Activated naive CD8-positive, alpha-beta T cell treated with anti-CD3 and anti-CD28 coated beads for 36 hours (primary cell): ENCODE measurements at regions not wholly inside any gene's neighbourhood (a gene's known extent, or its start where the extent isn't known, plus 50 kb on each side); places are given as distances from the start of the nearest gene placed in this dataset.
"Not testable (repeated sequence)": the region's sequence is repeated elsewhere in the genome, so short reads cannot be mapped to it uniquely, and the experiment has no call there.

Experiments
- DNase-seq: peaks from one replicate; pipeline ENCODE4 v3.0.0; 2021
- H3K27ac Mint-ChIP-seq: one replicate; pipeline ENCODE4 v1.8.0; 2022; ENCODE audit warnings: mild to moderate bottlenecking, moderate library complexity, mixed read lengths
- H3K27me3 Mint-ChIP-seq: one replicate; pipeline ENCODE4 v1.8.0; 2022; ENCODE audit warnings: mild to moderate bottlenecking, mixed read lengths
- H3K36me3 Mint-ChIP-seq: one replicate; pipeline ENCODE4 v1.8.0; 2021; ENCODE audit warnings: mild to moderate bottlenecking, mixed read lengths
- H3K4me1 Mint-ChIP-seq: one replicate; pipeline ENCODE4 v1.8.0; 2021; ENCODE audit warnings: mixed read lengths
- H3K4me3 Mint-ChIP-seq: one replicate; pipeline ENCODE4 v1.8.0; 2022; ENCODE audit warnings: mild to moderate bottlenecking, moderate library complexity, mixed read lengths
- H3K9me3 Mint-ChIP-seq: one replicate; pipeline ENCODE4 v1.8.0; 2022; ENCODE audit warnings: mixed read lengths

- no peak for DNase-seq
- Mint-ChIP-seq H3K36me3 (no peaks in the 10 kb centered on the region), H3K9me3 (no peaks in the 10 kb centered on the region), H3K27me3 (peaks cover 9% of the 10 kb centered on the region), H3K27ac (no peak overlapping the region), H3K4me1 (no peaks in the 10 kb centered on the region), H3K4me3 (no peak overlapping the region)
Observed at GRCh38 chrX:53883196-53883595, 161.1 kb downstream of the PHF8 start.

DNA sequence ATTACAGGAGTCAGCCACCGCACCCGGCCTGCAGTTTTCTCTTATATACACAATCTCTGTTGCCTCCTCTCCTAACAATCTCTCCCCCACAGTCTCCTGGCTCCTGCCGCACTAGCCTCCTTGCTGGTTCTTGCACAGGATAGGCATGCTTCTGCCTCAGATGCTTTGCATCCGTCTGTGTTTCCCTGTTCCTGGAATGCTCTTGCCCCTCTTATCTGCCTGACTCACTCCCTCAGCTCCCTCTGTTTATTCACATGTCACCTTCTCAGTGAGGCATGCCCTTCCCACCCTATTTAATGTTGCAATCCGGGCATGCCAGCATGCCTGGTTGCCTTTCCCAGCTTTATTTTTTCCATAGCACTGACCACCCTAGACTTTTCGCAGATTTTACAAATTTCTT is 161.9 kb downstream of the PHF8 start:
- Mint-ChIP-seq H3K36me3 (no peaks in the 10 kb centered on the region), H3K4me1 (no peaks in the 10 kb centered on the region), H3K27me3 (peaks cover 9% of the 10 kb centered on the region), H3K9me3 (peaks cover 2% of the 10 kb centered on the region), H3K4me3 (no peak overlapping the region), H3K27ac (no peak overlapping the region)
- DNase-seq = no peak

DNA sequence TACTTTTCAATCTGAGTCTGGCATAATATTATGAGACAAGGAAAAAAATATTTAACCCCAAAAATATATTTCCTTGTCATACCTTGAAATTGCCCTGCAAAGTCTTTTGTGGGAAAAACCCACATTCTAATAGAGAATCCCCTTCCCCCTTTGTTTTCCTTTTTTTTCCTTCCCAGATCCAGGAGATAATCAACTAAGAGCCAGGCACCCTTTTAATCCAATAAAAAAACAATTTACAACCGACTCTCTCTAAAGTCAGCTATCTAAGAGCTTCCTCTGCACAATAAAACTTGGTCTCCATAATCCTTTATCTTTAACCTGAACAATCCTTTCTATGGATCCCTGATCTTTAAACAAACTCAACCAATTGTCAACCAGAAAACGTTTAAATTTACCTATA is 163.5 kb downstream of the PHF8 start:
- not testable (repeated sequence) for H3K4me1 Mint-ChIP-seq, H3K9me3 Mint-ChIP-seq, H3K36me3 Mint-ChIP-seq, H3K27me3 Mint-ChIP-seq, DNase-seq, H3K27ac Mint-ChIP-seq, H3K4me3 Mint-ChIP-seq

- no peak overlapping the region for H3K27ac Mint-ChIP-seq
- no peak for DNase-seq
- no peak overlapping the region for H3K4me3 Mint-ChIP-seq
- H3K36me3 Mint-ChIP-seq = no peaks in the 10 kb centered on the region
- no peaks in the 10 kb centered on the region for H3K27me3 Mint-ChIP-seq
- no peaks in the 10 kb centered on the region for H3K9me3 Mint-ChIP-seq
- H3K4me1 Mint-ChIP-seq = no peaks in the 10 kb centered on the region
Observed at GRCh38 chrX:53859890-53860289, 173.4 kb upstream of the HUWE1 start.

DNA sequence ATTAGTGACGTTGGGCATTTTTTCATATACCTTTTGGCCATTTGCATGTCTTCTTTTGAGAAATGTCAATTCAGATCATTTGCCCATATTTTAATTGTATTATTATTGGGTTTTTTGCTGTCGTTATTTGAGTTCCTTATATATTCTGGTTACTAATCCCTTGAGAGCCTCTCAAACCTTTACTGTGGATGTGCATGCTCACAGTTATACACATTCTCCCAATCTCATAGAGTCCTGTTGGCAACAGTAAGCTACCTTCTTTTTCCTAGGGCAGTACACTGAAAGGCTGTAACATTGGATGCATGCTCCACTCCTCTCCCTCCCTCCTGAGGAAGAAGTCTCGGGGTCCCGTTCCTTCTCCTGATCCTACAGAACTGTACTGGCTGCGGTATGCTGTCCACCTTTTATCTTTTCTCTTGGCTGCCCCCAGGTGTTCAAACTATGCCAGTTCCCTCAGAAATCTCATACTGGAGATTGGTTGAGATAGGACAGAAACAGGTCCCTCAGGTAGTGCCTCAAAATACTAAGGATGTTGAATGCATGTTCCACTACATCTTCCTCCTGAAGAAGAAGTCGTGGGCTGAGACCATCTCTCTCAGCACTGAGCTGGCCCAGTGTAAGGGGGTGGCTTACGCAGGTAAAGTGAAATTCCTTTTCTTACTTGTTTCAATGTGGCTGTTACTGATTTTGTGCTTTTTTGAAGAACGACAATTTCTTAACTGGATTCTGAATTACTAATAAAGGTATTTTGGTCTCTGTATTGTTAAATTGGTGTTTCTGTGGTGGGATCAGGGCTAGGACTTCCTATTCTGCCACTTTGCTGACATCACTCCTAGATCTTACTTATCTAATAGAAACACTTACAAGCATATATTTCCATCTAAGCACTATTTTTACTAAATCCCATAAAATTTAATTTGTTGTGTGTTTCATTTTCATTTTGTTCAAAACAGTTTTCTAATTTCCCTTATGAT is 145.4 kb upstream of the HUWE1 start:
- H3K36me3 Mint-ChIP-seq = peaks cover 2% of the 10 kb centered on the region
- H3K4me1 Mint-ChIP-seq = peaks cover 10% of the 10 kb centered on the region
- peaks cover 2% of the 10 kb centered on the region for H3K9me3 Mint-ChIP-seq
- peak; percentile 23 for DNase-seq
- no peak overlapping the region for H3K4me3 Mint-ChIP-seq
- H3K27ac Mint-ChIP-seq = no peak overlapping the region
- H3K27me3 Mint-ChIP-seq = no peaks in the 10 kb centered on the region

DNA sequence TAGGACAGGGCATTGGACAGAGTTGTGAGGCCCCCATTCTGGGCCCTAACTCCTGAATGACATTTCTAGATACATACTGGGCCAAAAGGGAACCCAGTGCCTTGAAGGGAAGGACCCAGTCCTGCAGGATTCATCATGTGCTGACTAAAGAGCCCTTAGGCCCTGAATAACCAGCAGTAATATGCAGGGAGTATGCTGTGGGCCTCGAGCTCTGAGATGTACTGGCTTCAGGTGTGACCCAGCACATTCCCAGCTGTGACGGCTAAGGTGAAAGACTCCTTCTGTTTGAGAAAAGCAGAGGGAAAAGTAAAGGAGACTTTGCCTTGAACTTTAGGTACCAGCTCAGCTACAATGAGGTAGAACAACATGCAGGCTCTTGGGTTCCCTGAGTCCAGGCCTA is 138.2 kb upstream of the HUWE1 start:
- Mint-ChIP-seq H3K9me3 (peaks cover 2% of the 10 kb centered on the region), H3K4me1 (peaks cover 3% of the 10 kb centered on the region), H3K27me3 (no peaks in the 10 kb centered on the region), H3K27ac (no peak overlapping the region), H3K4me3 (no peak overlapping the region), H3K36me3 (peaks cover 2% of the 10 kb centered on the region)
- no peak for DNase-seq

DNA sequence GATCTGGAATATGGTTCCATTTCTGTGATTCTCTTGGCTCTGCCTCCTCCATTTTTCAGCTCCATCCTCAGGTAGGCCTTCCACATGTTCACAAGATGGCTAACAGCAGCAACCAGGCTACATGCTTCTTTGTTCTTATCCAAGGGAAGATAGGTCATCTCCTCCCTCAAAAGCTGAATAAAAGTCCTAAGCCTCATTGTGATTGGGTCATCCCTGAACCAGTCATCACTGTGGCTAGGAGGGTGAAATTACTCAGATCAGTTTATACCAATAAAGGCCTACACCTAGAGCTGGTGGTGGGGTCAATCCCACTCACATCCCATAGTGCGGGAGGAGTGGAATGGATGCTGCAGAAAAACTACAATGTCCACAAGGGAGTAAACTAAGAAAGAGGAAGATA is 131.6 kb upstream of the HUWE1 start:
- not testable (repeated sequence) for H3K27me3 Mint-ChIP-seq, H3K4me3 Mint-ChIP-seq, DNase-seq, H3K9me3 Mint-ChIP-seq, H3K36me3 Mint-ChIP-seq, H3K27ac Mint-ChIP-seq, H3K4me1 Mint-ChIP-seq

DNA sequence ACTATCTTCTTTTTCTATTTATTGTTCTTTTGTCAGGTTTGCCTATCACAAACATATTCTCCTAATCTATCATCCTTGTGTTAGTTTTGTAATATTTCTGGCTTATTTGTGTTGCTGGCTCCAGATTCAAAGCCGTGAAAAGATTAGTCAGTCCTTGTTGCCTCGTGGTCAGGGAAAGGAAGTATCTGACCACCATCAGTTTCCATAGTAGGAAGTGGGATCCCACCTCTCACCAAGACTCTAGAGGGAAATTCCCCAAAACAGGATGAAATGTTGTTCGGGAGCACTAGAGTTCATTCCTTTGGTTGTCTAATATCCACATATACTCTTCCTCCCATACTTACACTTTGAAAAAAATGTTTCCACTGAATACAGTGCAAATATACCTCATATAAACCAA is 131.0 kb upstream of the HUWE1 start:
- H3K36me3 Mint-ChIP-seq = no peaks in the 10 kb centered on the region
- no peak for DNase-seq
- H3K27ac Mint-ChIP-seq = peak overlapping the region; percentile 31
- peaks cover 6% of the 10 kb centered on the region for H3K4me1 Mint-ChIP-seq
- H3K4me3 Mint-ChIP-seq = no peak overlapping the region
- no peaks in the 10 kb centered on the region for H3K9me3 Mint-ChIP-seq
- H3K27me3 Mint-ChIP-seq = no peaks in the 10 kb centered on the region

DNA sequence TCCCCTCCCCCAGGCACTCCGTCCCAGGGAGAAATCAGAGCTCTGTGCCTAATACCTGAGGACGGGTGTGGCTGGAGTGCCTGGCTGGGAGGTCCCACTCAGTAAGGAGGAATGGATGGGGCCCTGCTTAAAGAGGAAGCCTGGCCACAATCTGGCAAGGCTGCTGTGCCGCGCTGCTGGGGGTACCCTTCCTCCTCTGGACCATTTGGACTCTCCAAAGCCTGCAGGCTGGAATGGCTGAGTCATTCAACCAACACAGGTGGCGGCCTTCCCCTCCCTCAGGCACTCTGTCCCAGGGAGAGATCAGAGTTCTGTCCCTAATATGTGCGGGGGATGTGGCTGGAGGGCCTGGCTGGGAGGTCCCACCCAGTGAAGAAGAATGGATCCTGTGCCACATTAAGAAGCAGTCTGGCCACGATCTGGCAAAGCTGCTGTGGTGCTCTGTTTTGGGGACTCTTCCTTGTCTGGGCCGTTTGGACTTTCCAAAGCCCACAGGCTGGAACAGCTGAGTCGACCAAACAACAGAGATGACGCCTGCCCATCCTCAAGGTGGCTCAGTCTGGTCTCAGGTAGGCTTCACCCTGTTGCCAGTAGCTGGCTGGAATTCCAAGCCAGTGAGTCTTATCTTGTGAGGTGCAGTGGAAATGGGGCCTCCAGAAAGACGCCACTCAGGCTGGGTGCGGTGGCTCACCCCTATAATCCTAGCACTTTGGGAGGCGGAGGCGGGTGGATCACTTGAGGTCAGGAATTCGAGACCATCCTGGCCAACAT is 127.3 kb upstream of the HUWE1 start:
- Mint-ChIP-seq H3K4me3 (no peak overlapping the region), H3K9me3 (no peaks in the 10 kb centered on the region), H3K36me3 (no peaks in the 10 kb centered on the region), H3K27ac (no peak overlapping the region), H3K4me1 (peaks cover 6% of the 10 kb centered on the region), H3K27me3 (no peaks in the 10 kb centered on the region)
- DNase-seq = no peak

DNA sequence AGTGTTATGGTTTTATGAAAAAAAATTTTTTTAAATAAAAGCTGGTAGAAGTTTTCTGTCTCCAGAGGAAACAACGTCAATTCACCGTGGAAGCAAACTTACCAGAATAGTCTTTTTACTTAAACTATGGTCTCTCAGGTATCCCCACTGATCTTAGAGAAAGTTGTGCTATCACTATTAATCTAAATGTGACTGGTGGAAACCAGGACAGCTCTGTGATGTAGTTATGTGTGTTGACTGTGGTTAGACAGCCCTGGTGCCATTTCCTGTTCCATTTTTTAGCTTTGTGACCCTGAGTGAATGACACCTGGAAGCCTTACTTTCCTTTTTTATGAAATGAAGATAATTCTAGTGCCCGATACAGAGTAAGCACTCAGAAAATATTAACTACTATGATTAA is 111.8 kb upstream of the HUWE1 start:
- Mint-ChIP-seq H3K9me3 (peaks cover 9% of the 10 kb centered on the region), H3K36me3 (no peaks in the 10 kb centered on the region), H3K27ac (no peak overlapping the region), H3K27me3 (no peaks in the 10 kb centered on the region), H3K4me3 (no peak overlapping the region), H3K4me1 (peaks cover 7% of the 10 kb centered on the region)
- no peak for DNase-seq

DNA sequence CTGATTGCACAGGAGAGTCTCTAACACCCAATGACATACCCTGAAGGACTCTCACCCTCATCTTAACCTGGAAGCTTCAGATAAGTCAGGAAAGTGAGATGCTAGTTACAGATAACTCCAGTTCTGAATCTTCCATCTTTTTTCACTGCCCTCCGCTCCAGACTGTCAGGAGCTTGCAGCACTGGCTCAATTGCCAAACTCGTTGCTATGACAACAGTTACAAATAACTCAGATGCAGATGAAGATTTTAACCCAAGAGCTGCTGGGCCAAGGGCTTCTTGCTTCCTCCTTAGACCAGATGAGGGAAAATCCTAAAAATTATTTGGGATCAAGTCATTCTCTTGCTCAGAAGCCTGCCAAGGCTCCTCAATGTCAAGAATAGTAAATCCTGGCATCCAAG is 109.1 kb upstream of the HUWE1 start:
- Mint-ChIP-seq H3K27me3 (no peaks in the 10 kb centered on the region), H3K27ac (no peak overlapping the region), H3K9me3 (peaks cover 4% of the 10 kb centered on the region), H3K4me1 (peaks cover 7% of the 10 kb centered on the region), H3K4me3 (no peak overlapping the region), H3K36me3 (no peaks in the 10 kb centered on the region)
- DNase-seq = no peak

- no peaks in the 10 kb centered on the region for H3K27me3 Mint-ChIP-seq
- peaks cover 7% of the 10 kb centered on the region for H3K4me1 Mint-ChIP-seq
- DNase-seq = no peak
- H3K4me3 Mint-ChIP-seq = no peak overlapping the region
- H3K9me3 Mint-ChIP-seq = peaks cover 3% of the 10 kb centered on the region
- H3K36me3 Mint-ChIP-seq = no peaks in the 10 kb centered on the region
- no peak overlapping the region for H3K27ac Mint-ChIP-seq
Observed at GRCh38 chrX:53794181-53794580, 107.7 kb upstream of the HUWE1 start.

DNA sequence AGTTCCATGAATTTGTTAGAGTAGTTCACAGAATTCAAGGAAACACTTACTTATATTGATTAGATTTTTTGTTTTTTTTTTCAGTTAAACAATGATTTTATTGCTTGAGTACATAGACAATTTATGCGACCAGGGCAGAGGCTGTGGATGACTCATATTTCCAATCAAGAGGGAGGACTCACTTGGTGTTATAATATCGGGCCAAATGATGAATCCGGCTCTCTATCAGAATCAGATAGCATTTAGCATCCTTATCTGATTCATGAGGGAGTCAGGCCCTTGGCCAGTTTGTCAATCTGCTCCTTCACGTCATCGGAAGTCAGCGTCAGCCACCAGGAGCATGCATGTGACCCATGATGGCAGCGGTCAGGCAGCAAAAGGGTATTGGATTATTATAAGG is 82.3 kb upstream of the HUWE1 start:
- H3K36me3 Mint-ChIP-seq = no peaks in the 10 kb centered on the region
- H3K27me3 Mint-ChIP-seq = no peaks in the 10 kb centered on the region
- no peak for DNase-seq
- H3K27ac Mint-ChIP-seq = peak overlapping the region; percentile 67
- no peaks in the 10 kb centered on the region for H3K9me3 Mint-ChIP-seq
- peaks cover 20% of the 10 kb centered on the region for H3K4me1 Mint-ChIP-seq
- H3K4me3 Mint-ChIP-seq = no peak overlapping the region

- Mint-ChIP-seq H3K9me3 (no peaks in the 10 kb centered on the region), H3K27ac (peak overlapping the region; percentile 67), H3K4me1 (peaks cover 20% of the 10 kb centered on the region), H3K4me3 (no peak overlapping the region), H3K27me3 (no peaks in the 10 kb centered on the region), H3K36me3 (no peaks in the 10 kb centered on the region)
- DNase-seq = peak; percentile 7
Observed at GRCh38 chrX:53768451-53768850, 81.9 kb upstream of the HUWE1 start.

DNA sequence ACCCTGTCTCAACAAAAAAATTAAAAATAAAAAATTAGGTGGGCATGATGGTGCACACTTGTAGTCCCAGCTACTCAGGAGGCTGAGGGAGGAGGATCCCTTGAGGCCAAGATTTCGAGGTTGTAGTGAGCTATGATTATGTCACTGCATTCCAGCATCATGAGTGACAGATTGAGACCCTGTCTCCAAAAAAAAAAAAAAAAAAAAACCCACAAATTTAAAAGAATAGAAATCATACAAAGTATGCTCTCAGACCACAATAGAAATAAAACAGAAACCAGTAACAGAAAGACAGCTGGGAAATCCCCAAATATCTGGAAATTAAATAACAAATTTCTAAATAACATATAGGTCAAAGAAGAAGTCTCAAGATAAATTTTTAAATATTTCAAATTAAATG is 81.0 kb upstream of the HUWE1 start:
- no peaks in the 10 kb centered on the region for H3K27me3 Mint-ChIP-seq
- H3K27ac Mint-ChIP-seq = no peak overlapping the region
- no peaks in the 10 kb centered on the region for H3K36me3 Mint-ChIP-seq
- H3K9me3 Mint-ChIP-seq = no peaks in the 10 kb centered on the region
- peaks cover 20% of the 10 kb centered on the region for H3K4me1 Mint-ChIP-seq
- no peak overlapping the region for H3K4me3 Mint-ChIP-seq
- DNase-seq = no peak

- not testable (repeated sequence) for H3K4me1 Mint-ChIP-seq, DNase-seq, H3K27me3 Mint-ChIP-seq, H3K4me3 Mint-ChIP-seq, H3K9me3 Mint-ChIP-seq, H3K27ac Mint-ChIP-seq, H3K36me3 Mint-ChIP-seq
Observed at GRCh38 chrX:53757181-53757580, 70.7 kb upstream of the HUWE1 start.
